Testis (tissue), 2 donors: ENCODE measurements at regions not wholly inside any gene's neighbourhood (a gene's known extent, or its start where the extent isn't known, plus 50 kb on each side); places are given as distances from the start of the nearest gene placed in this dataset.

Source experiments
- POLR2A ChIP-seq: fragments of 450-650 bp; IDR thresholded peaks from one replicate; pipeline ENCODE4 v1.6.1; 2017; ENCODE audit warnings: antibody characterized with exemption, mild to moderate bottlenecking, moderate library complexity
- TF ChIP-seq, protein P1 (sequence below), 3 experiments: fragments of 450-650 bp in 2 of 3; fragments of 200-600 bp in 1 of 3; sonication (generic) in 1 of 3; IDR thresholded peaks; one replicate each; pipeline ENCODE4 v1.5.1; 2016 to 2019; ENCODE audit warnings: antibody characterized with exemption in 3 of 3, mild to moderate bottlenecking in 2 of 3, moderate library complexity in 1 of 3

DNA sequence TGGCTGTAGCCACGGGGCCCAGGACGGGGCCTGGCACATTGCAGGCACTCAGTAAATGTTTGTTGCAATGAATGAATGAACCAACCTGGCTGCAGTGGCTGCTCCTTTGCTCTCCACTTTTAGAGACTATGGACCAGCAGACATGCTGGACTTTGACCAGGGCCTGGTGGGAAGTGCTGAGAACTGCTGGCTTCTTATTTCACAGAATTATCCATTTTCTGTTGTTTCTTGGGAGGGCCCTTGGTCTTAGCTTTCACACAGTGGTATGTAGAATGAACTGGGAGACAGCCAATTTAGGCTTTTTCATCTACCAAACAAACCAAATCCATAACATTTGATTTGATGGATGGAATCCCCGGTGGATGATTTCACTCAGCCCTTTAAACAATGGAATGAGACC, 78.0 kb upstream of the LHFPL2 start:
- TF ChIP-seq, protein P1, sequence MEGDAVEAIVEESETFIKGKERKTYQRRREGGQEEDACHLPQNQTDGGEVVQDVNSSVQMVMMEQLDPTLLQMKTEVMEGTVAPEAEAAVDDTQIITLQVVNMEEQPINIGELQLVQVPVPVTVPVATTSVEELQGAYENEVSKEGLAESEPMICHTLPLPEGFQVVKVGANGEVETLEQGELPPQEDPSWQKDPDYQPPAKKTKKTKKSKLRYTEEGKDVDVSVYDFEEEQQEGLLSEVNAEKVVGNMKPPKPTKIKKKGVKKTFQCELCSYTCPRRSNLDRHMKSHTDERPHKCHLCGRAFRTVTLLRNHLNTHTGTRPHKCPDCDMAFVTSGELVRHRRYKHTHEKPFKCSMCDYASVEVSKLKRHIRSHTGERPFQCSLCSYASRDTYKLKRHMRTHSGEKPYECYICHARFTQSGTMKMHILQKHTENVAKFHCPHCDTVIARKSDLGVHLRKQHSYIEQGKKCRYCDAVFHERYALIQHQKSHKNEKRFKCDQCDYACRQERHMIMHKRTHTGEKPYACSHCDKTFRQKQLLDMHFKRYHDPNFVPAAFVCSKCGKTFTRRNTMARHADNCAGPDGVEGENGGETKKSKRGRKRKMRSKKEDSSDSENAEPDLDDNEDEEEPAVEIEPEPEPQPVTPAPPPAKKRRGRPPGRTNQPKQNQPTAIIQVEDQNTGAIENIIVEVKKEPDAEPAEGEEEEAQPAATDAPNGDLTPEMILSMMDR (IDR thresholded peaks at IDR 0.05) = no peak
- no peak for TF ChIP-seq POLR2A
